HFFc6 (cell line): ENCODE measurements at regions not wholly inside any gene's neighbourhood (a gene's known extent, or its start where the extent isn't known, plus 50 kb on each side); places are given as distances from the start of the nearest gene placed in this dataset.

Experiments
- DNase-seq: peaks from one replicate; pipeline ENCODE4 v3.0.0-alpha.2; 2018
- H3K27ac Mint-ChIP-seq: 2 replicates; pipeline ENCODE4 v1.8.0; 2020; ENCODE audit warnings: mild to moderate bottlenecking, mixed read lengths
- H3K27me3 Mint-ChIP-seq: 2 replicates; pipeline ENCODE4 v1.8.0; 2021; ENCODE audit warnings: mild to moderate bottlenecking, moderate library complexity, mixed read lengths; ENCODE audit not compliant: insufficient read depth
- H3K36me3 Mint-ChIP-seq: 2 replicates; pipeline ENCODE4 v1.8.0; 2021; ENCODE audit warnings: low read depth, mixed read lengths
- H3K4me1 Mint-ChIP-seq: 2 replicates; pipeline ENCODE4 v1.8.0; 2020; ENCODE audit warnings: low read depth, mixed read lengths
- H3K4me3 Mint-ChIP-seq: 2 replicates; pipeline ENCODE4 v1.8.0; 2020; ENCODE audit warnings: mild to moderate bottlenecking, moderate library complexity, mixed read lengths
- H3K9me3 Mint-ChIP-seq: 2 replicates; pipeline ENCODE4 v1.8.0; 2020; ENCODE audit warnings: mild to moderate bottlenecking, mixed read lengths
- TF ChIP-seq, protein P1 (sequence below): fragments of 200-600 bp; sonication (generic); IDR thresholded peaks from 2 replicates; pipeline ENCODE4 v1.5.0; 2021; ENCODE audit warnings: antibody characterized with exemption, mild to moderate bottlenecking

DNA sequence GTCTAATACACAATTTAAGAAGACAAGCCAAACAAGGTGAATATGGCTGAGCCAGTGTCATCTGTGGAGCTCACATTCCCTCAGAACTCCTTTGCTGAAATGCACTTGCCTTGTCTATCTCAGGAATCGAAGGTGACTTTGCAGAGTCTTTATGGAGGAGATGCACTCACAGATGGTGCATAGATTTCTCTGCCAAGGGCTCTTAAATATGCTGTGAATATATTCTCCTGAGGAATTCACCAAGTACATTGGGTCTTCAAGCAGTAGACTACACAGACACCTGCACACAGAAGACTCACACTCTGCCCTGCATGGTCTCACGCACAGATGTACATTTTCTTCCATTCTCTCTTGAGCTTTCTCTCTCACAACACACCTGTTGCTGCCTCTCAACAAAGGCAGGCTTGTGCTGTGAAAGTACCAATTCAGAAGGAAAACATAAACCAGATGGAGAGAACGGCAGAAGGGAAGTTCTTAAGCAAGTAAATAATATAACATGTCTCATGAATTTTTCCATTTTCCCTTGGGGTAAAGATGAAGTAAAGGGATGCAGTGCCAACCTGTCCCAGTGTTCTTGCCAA lies 174.7 kb downstream of the DLEU7 start:
- Mint-ChIP-seq H3K27me3 (peaks cover 50% of the 10 kb centered on the region), H3K36me3 (no peaks in the 10 kb centered on the region), H3K4me1 (peaks cover 11% of the 10 kb centered on the region), H3K27ac (no peak overlapping the region), H3K4me3 (no peak overlapping the region), H3K9me3 (no peaks in the 10 kb centered on the region)
- TF ChIP-seq, protein P1, sequence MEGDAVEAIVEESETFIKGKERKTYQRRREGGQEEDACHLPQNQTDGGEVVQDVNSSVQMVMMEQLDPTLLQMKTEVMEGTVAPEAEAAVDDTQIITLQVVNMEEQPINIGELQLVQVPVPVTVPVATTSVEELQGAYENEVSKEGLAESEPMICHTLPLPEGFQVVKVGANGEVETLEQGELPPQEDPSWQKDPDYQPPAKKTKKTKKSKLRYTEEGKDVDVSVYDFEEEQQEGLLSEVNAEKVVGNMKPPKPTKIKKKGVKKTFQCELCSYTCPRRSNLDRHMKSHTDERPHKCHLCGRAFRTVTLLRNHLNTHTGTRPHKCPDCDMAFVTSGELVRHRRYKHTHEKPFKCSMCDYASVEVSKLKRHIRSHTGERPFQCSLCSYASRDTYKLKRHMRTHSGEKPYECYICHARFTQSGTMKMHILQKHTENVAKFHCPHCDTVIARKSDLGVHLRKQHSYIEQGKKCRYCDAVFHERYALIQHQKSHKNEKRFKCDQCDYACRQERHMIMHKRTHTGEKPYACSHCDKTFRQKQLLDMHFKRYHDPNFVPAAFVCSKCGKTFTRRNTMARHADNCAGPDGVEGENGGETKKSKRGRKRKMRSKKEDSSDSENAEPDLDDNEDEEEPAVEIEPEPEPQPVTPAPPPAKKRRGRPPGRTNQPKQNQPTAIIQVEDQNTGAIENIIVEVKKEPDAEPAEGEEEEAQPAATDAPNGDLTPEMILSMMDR = no peak
- no peak for DNase-seq

DNA sequence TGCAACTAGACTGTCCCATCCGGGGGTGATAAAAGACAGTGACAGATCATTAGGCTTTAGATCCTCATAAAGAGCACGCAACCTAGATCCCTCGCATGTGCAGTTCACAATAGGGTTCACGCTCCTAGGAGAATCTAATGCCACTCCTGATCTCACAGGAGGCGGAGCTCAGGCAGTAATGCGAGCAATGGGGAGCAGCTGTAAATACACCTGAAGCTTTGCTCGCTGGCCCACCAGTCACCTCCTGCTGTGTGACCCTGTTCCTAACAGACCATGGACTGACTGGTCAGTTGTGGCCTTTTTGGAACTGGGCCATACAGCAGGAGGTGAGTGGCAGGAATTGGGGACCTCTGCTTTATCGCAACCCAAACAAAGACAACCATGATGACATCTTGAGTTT lies 173.2 kb downstream of the DLEU7 start:
- no peaks in the 10 kb centered on the region for H3K36me3 Mint-ChIP-seq
- peaks cover 11% of the 10 kb centered on the region for H3K4me1 Mint-ChIP-seq
- no peak overlapping the region for H3K27ac Mint-ChIP-seq
- no peak for DNase-seq
- no peak overlapping the region for H3K4me3 Mint-ChIP-seq
- TF ChIP-seq, protein P1 = no peak
- H3K27me3 Mint-ChIP-seq = peaks cover 49% of the 10 kb centered on the region
- no peaks in the 10 kb centered on the region for H3K9me3 Mint-ChIP-seq

DNA sequence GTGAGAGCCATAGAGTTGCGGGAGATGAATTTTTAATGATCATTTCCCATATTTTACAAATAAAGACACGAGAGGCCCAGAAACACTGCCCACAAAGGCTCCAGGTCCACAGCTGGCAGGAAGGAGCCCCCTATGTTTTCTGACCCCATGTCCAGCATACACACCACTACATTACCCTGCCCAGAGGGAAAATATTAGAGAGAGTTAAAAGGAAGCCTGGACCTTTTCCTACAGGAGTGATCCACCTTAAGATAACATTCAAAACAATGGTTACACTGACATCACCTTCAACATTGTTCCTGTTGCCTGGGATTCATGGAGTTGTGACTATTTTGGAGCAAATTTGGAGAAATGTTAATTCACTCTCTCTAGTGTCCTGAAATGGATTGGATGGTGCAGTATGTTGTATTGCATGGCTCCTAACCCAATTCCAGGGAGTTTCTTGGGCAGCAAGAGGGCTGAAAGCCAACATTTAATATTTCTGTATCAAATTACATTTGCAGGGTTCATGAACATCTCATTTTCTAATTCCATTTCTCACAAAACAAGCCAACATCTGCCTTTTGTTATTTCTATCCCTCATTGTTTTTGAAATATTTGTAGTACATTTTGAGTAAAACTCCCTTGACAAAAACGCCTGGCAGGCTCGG lies 172.5 kb downstream of the DLEU7 start:
- no peak for DNase-seq
- TF ChIP-seq, protein P1 = no peak
- no peaks in the 10 kb centered on the region for H3K9me3 Mint-ChIP-seq
- H3K36me3 Mint-ChIP-seq = no peaks in the 10 kb centered on the region
- peaks cover 12% of the 10 kb centered on the region for H3K4me1 Mint-ChIP-seq
- no peak overlapping the region for H3K27ac Mint-ChIP-seq
- H3K27me3 Mint-ChIP-seq = peaks cover 50% of the 10 kb centered on the region
- no peak overlapping the region for H3K4me3 Mint-ChIP-seq

DNA sequence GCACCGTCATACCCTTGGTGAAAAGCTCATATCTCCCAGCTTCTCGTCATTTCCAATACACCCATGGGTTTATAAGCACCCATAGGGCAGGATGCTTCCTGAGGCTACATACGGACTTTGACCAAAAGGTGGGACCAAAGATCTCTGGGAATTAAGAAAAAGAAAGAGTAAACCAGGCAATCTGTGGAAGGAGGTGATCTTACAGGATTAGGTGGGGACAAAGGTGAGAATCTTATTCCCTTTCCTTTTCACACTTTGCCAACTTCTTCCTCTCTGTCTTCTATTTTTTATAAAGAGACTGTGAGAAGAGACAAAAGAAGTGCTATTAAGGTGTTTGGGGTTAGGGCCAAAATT lies 172.0 kb downstream of the DLEU7 start:
- Mint-ChIP-seq H3K27ac (no peak overlapping the region), H3K4me3 (no peak overlapping the region), H3K36me3 (no peaks in the 10 kb centered on the region), H3K4me1 (peaks cover 17% of the 10 kb centered on the region), H3K27me3 (peaks cover 45% of the 10 kb centered on the region), H3K9me3 (no peaks in the 10 kb centered on the region)
- TF ChIP-seq, protein P1 = no peak
- no peak for DNase-seq

DNA sequence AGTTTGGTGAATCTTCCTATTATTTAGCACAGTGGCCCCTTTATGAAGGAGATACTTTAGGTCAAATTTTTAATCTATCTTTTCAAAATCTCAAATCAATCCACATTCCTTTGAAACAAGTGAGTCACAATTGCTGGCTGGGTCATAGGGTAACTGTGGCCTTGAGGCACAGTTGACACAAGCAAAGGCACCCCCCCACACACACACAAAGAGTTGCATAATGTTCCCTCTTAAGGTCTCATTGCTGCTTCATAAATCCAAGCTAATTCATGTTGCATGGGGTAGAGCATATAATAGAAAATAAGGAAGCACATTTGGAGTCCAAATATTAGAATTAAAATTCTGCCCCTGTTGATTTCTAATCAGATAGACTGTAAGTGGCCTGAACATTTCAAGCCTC lies 171.5 kb downstream of the DLEU7 start:
- no peaks in the 10 kb centered on the region for H3K36me3 Mint-ChIP-seq
- no peak for DNase-seq
- peaks cover 22% of the 10 kb centered on the region for H3K4me1 Mint-ChIP-seq
- H3K27me3 Mint-ChIP-seq = peaks cover 40% of the 10 kb centered on the region
- H3K9me3 Mint-ChIP-seq = no peaks in the 10 kb centered on the region
- H3K27ac Mint-ChIP-seq = no peak overlapping the region
- no peak overlapping the region for H3K4me3 Mint-ChIP-seq
- TF ChIP-seq, protein P1 = no peak
